HFFc6 (cell line): ENCODE measurements at regions not wholly inside any gene's neighbourhood (a gene's known extent, or its start where the extent isn't known, plus 50 kb on each side); places are given as distances from the start of the nearest gene placed in this dataset.

Experiments used
- DNase-seq: peaks from one replicate; pipeline ENCODE4 v3.0.0-alpha.2; 2018
- H3K27ac Mint-ChIP-seq: 2 replicates; pipeline ENCODE4 v1.8.0; 2020; ENCODE audit warnings: mild to moderate bottlenecking, mixed read lengths
- H3K27me3 Mint-ChIP-seq: 2 replicates; pipeline ENCODE4 v1.8.0; 2021; ENCODE audit warnings: mild to moderate bottlenecking, moderate library complexity, mixed read lengths; ENCODE audit not compliant: insufficient read depth
- H3K36me3 Mint-ChIP-seq: 2 replicates; pipeline ENCODE4 v1.8.0; 2021; ENCODE audit warnings: low read depth, mixed read lengths
- H3K4me1 Mint-ChIP-seq: 2 replicates; pipeline ENCODE4 v1.8.0; 2020; ENCODE audit warnings: low read depth, mixed read lengths
- H3K4me3 Mint-ChIP-seq: 2 replicates; pipeline ENCODE4 v1.8.0; 2020; ENCODE audit warnings: mild to moderate bottlenecking, moderate library complexity, mixed read lengths
- H3K9me3 Mint-ChIP-seq: 2 replicates; pipeline ENCODE4 v1.8.0; 2020; ENCODE audit warnings: mild to moderate bottlenecking, mixed read lengths
- TF ChIP-seq, protein P1 (sequence below): fragments of 200-600 bp; sonication (generic); IDR thresholded peaks from 2 replicates; pipeline ENCODE4 v1.5.0; 2021; ENCODE audit warnings: antibody characterized with exemption, mild to moderate bottlenecking

DNA sequence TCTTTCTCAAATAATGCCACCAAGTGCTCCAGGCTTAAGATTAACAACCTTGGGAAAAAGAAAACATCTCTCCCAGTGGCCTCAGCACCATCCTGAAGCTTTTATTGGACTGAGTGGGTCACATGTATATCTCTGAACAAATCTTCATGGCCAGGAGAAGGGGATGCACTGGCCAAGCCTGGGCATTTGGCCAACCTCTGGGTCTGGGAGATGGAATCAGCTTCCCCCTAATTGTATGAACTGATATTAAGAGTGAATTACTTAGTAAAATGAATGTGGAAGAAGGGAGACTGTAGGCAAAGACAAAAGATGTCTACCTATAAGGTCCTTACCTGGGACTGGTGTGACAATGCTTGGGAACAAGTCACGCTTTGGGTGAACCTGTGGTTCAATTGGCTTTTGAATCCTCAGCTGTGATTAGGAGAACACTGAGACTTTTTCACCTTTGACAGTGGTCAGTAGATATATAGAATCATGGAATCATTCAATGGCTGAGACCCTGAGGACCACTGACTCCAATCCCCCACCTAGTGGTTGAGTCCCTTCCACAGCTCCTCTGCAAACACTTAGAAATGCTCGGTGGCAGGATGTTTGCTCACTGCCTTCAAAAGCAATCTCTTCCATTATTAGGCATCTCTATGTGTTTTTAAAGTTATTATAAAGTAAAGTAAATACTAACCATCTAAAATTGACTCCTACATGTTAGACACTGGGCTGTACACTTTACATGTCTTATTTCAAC, 102.6 kb upstream of the ATP1A1 start:
- Mint-ChIP-seq H3K27ac (no peak overlapping the region), H3K36me3 (no peaks in the 10 kb centered on the region), H3K4me3 (no peak overlapping the region), H3K9me3 (no peaks in the 10 kb centered on the region), H3K4me1 (no peaks in the 10 kb centered on the region), H3K27me3 (peaks cover 17% of the 10 kb centered on the region)
- TF ChIP-seq, protein P1, sequence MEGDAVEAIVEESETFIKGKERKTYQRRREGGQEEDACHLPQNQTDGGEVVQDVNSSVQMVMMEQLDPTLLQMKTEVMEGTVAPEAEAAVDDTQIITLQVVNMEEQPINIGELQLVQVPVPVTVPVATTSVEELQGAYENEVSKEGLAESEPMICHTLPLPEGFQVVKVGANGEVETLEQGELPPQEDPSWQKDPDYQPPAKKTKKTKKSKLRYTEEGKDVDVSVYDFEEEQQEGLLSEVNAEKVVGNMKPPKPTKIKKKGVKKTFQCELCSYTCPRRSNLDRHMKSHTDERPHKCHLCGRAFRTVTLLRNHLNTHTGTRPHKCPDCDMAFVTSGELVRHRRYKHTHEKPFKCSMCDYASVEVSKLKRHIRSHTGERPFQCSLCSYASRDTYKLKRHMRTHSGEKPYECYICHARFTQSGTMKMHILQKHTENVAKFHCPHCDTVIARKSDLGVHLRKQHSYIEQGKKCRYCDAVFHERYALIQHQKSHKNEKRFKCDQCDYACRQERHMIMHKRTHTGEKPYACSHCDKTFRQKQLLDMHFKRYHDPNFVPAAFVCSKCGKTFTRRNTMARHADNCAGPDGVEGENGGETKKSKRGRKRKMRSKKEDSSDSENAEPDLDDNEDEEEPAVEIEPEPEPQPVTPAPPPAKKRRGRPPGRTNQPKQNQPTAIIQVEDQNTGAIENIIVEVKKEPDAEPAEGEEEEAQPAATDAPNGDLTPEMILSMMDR = no peak
- no peak for DNase-seq

DNA sequence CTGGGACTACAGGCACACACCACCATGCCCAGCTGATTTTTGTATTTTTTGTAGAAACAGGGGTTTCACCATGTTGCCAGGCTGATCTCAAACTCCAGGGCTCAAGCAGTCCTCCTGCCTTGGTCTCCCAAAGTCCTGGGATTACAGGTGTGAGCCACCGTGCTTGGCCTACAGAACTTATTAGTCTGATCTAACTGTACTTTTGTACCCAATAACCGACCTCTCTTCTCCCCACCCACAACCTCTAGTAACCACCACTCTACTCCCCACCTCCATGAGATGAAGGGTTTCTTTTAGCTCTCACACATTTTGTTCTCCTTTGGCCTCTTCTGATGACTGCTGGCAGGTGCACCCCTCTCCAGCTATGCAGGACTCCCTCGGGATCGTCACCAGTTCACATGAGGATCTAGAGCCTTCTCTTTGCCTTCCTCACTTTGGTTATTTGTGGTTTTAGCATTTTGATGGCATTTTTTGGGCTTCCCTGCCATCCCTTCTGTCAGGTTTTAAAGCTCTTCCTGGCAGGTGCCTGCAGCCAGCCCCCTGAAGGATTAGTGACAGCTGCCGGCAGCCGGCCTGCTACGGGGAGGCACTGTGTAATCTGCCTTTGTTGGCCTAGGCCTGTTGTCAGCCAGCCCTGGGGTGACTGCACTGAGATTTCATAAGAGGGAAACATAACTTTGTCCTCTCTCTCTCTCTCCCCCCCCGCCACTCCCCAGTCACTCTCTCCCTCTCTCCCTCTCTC, 99.8 kb upstream of the ATP1A1 start:
- Mint-ChIP-seq H3K4me1 (no peaks in the 10 kb centered on the region), H3K36me3 (no peaks in the 10 kb centered on the region), H3K27me3 (peaks cover 25% of the 10 kb centered on the region), H3K27ac (no peak overlapping the region), H3K9me3 (no peaks in the 10 kb centered on the region), H3K4me3 (no peak overlapping the region)
- TF ChIP-seq, protein P1 = no peak
- DNase-seq = no peak

DNA sequence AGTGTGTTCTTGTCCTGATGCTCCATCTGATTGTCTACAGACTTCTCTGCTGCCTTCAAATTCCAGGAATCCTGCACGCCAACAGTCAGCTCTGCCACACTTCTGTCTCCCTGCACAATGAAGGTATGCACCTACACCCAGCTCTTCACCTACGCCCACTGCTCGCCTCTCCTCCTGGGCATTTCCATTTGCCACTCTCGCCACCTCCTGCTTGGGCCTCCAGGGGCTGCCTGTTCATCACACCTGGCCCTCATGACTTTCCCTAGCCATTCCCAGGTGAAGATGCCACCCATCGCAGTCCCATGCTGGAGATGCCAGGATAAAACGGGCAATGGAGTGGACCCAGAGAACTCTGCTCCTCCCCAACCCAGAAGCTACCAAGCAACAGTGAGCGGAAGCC, 96.5 kb upstream of the ATP1A1 start:
- Mint-ChIP-seq H3K27me3 (peaks cover 32% of the 10 kb centered on the region), H3K27ac (no peak overlapping the region), H3K36me3 (no peaks in the 10 kb centered on the region), H3K4me1 (no peaks in the 10 kb centered on the region), H3K4me3 (no peak overlapping the region), H3K9me3 (no peaks in the 10 kb centered on the region)
- no peak for DNase-seq
- TF ChIP-seq, protein P1 = no peak

DNA sequence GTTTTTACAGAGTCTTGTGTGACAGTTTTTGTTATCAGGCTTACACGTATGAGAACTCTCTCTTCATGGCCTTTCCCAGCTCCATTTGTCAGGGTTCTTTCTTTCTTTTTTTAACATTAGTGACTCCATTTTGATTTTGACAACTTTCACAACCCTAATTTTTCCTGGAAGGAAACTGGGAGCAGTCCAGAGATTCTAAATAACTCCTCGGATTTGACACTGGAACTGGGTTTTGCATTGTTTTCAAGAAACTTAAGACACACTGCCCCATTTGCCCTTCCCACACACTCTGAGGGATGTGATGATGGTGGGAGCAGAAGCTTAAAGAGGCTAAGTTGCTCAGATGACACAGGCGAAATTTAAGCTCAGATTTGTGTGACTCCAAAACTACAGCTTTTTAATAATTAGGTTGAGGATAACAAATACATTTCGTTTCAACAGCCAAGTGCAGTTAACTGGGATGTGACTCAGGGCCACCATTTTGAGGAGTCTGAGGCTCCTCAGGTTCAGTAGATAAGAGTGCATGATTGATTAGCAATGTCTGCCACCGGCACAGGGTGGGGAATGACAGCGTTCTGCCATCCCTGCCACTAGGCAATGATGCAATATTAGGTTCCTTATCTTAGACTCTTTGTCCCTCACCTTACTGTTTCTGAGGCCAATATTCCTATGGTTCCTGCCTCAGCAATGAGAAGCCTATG, 95.1 kb upstream of the ATP1A1 start:
- H3K4me3 Mint-ChIP-seq = no peak overlapping the region
- TF ChIP-seq, protein P1 = no peak
- no peaks in the 10 kb centered on the region for H3K36me3 Mint-ChIP-seq
- no peaks in the 10 kb centered on the region for H3K4me1 Mint-ChIP-seq
- no peak for DNase-seq
- H3K27me3 Mint-ChIP-seq = peaks cover 32% of the 10 kb centered on the region
- no peaks in the 10 kb centered on the region for H3K9me3 Mint-ChIP-seq
- H3K27ac Mint-ChIP-seq = no peak overlapping the region

DNA sequence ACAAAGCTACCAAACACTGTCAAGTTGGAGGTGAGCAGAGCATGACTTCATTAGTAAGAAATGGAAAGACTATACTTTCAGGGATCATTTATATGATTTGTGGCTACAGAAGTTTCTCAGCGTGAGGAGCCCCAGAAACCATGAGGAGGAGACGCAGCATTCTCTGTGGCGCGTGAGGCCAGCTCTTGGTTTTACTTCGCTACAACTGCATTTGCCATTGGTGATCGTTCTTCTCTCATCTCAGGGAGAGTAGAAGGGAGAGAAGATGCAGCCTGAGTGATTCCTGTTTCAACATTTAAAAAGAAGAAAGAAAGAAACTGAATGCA, 94.5 kb upstream of the ATP1A1 start:
- DNase-seq = no peak
- H3K27ac Mint-ChIP-seq = no peak overlapping the region
- TF ChIP-seq, protein P1 = no peak
- no peaks in the 10 kb centered on the region for H3K36me3 Mint-ChIP-seq
- no peaks in the 10 kb centered on the region for H3K9me3 Mint-ChIP-seq
- no peak overlapping the region for H3K4me3 Mint-ChIP-seq
- no peaks in the 10 kb centered on the region for H3K4me1 Mint-ChIP-seq
- peaks cover 32% of the 10 kb centered on the region for H3K27me3 Mint-ChIP-seq
